Fibroblast of mammary gland (primary cell): ENCODE measurements at regions not wholly inside any gene's neighbourhood (a gene's known extent, or its start where the extent isn't known, plus 50 kb on each side); places are given as distances from the start of the nearest gene placed in this dataset.

Source experiments
- DNase-seq: peaks from one replicate; pipeline ENCODE4 v3.0.0-alpha.2; 2010; ENCODE audit warnings: low read depth
- H3K4me3 ChIP-seq: 2 replicates; pipeline ENCODE4 v1.5.1; 2011; ENCODE audit warnings: low read depth, mild to moderate bottlenecking, low read length, moderate library complexity; ENCODE audit not compliant: control insufficient read depth
- TF ChIP-seq, protein P1 (sequence below): conservative IDR thresholded peaks from 2 replicates; pipeline ENCODE4 v1.5.1; 2011; ENCODE audit warnings: low read depth, low read length, inconsistent platforms; ENCODE audit not compliant: control insufficient read depth, insufficient read depth

- H3K4me3 ChIP-seq: no peak overlapping the region
- no peak for DNase-seq
- TF ChIP-seq, protein P1, sequence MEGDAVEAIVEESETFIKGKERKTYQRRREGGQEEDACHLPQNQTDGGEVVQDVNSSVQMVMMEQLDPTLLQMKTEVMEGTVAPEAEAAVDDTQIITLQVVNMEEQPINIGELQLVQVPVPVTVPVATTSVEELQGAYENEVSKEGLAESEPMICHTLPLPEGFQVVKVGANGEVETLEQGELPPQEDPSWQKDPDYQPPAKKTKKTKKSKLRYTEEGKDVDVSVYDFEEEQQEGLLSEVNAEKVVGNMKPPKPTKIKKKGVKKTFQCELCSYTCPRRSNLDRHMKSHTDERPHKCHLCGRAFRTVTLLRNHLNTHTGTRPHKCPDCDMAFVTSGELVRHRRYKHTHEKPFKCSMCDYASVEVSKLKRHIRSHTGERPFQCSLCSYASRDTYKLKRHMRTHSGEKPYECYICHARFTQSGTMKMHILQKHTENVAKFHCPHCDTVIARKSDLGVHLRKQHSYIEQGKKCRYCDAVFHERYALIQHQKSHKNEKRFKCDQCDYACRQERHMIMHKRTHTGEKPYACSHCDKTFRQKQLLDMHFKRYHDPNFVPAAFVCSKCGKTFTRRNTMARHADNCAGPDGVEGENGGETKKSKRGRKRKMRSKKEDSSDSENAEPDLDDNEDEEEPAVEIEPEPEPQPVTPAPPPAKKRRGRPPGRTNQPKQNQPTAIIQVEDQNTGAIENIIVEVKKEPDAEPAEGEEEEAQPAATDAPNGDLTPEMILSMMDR: no peak
Observed at GRCh38 chr21:21767276-21767675, 769.1 kb downstream of the NCAM2 start.

GRCh38 chr21:21788591-21788990 lies 790.4 kb downstream of the NCAM2 start:
- TF ChIP-seq, protein P1: no peak
- DNase-seq: peak; percentile 2
- no peak overlapping the region for H3K4me3 ChIP-seq

GRCh38 chr21:21801921-21802320 lies 803.7 kb downstream of the NCAM2 start:
- no peak overlapping the region for H3K4me3 ChIP-seq
- TF ChIP-seq, protein P1: no peak
- DNase-seq: no peak

DNA sequence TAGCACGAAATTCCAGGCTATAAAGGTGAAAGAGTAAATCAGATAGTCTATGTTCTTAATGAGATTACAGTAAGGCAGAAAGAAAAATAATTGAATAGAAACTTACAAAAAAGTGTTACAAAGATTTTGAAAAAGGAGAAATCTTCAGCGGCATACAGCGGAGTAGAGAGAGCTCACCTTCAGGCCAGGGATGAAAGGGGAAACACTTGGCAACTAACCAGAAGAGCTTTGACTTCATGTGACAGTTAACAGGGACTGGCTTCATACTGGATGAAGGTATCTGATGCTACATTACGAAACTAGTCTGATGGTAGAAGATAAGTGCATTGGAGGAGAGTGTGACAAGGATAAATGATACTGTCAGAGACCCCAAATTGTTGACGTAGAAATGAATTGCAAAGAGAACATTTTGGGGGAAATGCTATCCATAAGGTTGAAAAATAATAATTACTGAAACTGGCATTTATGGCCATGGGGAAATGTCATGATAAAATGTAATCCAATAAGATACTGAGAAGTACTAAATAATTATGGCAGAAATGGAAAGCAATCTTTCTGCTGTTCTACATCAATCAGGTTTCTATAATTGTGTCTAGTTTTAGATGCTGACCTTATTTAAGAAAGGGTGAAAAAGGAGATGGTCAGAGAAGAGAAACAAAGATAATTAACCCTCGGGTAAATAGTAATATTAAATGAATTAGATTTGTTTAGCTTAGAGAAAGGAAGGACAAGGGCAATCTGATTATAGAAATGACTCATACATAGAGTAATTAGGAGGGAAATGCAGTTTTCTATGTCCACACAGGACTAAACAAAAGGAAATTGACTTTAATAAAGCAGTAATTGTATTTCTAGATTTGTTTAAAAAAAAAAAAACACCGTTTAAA lies 808.7 kb downstream of the NCAM2 start:
- TF ChIP-seq, protein P1: no peak
- DNase-seq: no peak
- H3K4me3 ChIP-seq: no peak overlapping the region

DNA sequence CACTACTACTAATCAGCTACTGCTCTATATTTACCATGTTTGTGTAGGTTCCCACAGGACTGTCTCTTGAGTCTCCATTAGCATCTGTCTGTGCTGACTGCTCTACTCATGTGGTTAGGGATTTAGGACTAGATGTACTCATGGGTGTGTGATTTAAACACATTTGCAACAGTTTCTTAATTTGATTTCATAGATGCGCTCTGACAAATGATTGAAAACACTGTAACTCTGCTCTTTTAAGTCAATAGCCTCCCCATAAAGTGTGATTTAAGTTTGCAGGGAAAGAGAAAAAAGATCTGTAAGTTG lies 809.3 kb downstream of the NCAM2 start:
- no peak overlapping the region for H3K4me3 ChIP-seq
- TF ChIP-seq, protein P1: no peak
- peak; percentile 12 for DNase-seq

DNA sequence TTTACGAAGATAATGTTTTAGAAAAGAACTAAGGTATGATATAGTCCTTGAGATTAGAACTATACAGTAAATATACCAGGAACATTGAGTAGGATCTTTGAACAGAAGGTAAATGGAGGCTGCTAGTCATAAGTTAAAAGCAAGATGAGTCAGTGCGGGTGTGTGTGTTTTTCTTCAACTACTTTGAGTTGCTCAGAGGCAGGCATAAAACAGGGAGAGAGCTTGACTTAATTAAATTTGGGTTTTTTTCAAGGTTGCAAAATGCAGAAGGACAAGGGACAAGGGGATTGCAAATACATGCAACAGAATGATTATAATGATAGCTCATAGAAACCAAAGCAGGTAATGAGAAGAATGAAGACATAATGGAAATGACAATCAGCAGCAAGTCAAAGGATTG lies 815.1 kb downstream of the NCAM2 start:
- peak; percentile 3 for DNase-seq
- H3K4me3 ChIP-seq: no peak overlapping the region
- TF ChIP-seq, protein P1: no peak
